HUES48 (cell line): ENCODE measurements at regions not wholly inside any gene's neighbourhood (a gene's known extent, or its start where the extent isn't known, plus 50 kb on each side); places are given as distances from the start of the nearest gene placed in this dataset.

ENCODE experiments used
- H3K27ac ChIP-seq: one replicate; pipeline ENCODE4 v1.7.0; 2013; ENCODE audit warnings: low read depth, low read length, inconsistent platforms
- H3K27me3 ChIP-seq: 2 replicates; pipeline ENCODE4 v1.6.1; 2013; ENCODE audit warnings: mild to moderate bottlenecking, low read length; ENCODE audit not compliant: control insufficient read depth, insufficient read depth
- H3K36me3 ChIP-seq: 2 replicates; pipeline ENCODE4 v1.6.1; 2013; ENCODE audit warnings: low read length; ENCODE audit not compliant: control insufficient read depth, insufficient read depth
- H3K4me1 ChIP-seq: 2 replicates; pipeline ENCODE4 v1.6.1; 2013; ENCODE audit warnings: mild to moderate bottlenecking, low read length; ENCODE audit not compliant: control insufficient read depth, insufficient read depth
- H3K4me3 ChIP-seq: 2 replicates; pipeline ENCODE4 v1.5.1; 2013; ENCODE audit warnings: mild to moderate bottlenecking, low read depth, low read length
- H3K9ac ChIP-seq: 2 replicates; pipeline ENCODE4 v1.6.1; 2013; ENCODE audit warnings: mild to moderate bottlenecking, low read depth, low read length, moderate library complexity
- H3K9me3 ChIP-seq: 2 replicates; pipeline ENCODE4 v1.6.1; 2013; ENCODE audit warnings: low read length; ENCODE audit not compliant: control insufficient read depth, insufficient read depth

DNA sequence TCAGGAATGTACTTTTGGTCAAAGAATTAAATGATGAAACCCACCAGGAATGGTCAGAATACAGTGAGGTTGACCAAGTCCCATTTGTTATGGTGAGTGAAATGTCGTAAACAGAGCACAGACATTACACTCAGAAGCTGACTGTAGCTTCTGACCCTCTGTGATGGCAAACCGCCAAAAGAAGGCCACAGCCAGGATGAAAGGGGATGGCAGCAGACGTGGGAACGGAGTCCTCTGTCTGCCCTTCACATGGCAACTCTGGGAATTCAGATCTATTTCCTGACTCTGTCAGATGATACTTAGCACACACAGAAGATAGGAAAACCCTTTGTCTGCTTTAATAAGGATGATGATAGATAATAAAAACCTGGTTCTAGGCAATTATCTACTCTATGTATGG, 757.1 kb downstream of the SORCS3 start:
- Histone ChIP-seq H3K4me1 (no peaks in the 10 kb centered on the region; the same call in 1 of the 2 replicates), H3K4me3 (no peak overlapping the region), H3K27me3 (no peaks in the 10 kb centered on the region), H3K9ac (no peak overlapping the region), H3K27ac (no peak overlapping the region), H3K36me3 (no peaks in the 10 kb centered on the region), H3K9me3 (no peaks in the 10 kb centered on the region)

DNA sequence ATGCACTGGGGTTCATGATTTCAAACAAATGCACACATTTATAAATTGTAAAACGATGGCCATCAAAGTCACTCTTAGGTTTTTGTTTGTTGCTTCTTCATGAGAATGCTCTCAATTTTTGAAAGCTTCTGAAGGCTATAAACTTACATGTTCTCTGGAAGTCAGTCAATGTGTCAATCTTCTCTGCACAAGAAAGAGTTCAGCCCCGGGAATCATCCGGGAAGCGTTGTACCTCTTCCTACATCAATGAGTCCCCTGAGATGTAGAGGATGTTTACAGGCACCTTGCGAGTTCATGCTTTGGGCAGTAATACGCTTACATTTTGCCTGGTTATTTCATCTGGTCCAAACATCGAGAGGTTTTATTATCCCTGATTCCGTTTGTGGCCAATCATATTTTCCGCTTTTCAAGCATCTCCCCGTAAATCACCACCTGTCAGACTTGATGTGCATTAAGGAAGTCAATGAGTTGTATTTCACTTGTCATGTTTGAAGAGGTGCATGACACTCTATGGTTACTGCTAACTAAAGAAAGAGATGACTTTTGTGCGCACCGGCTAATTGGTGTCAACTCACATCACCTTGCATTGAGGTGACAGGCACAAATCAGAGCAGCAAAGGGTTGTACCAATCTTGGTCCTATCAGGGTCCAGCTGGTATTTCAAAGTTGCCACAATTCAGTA, 750.7 kb downstream of the SORCS3 start:
- no peaks in the 10 kb centered on the region for H3K9me3 ChIP-seq
- no peak overlapping the region for H3K9ac ChIP-seq
- H3K4me1 ChIP-seq, result no peaks in the 10 kb centered on the region; the same call in 1 of the 2 replicates
- H3K27ac ChIP-seq, result no peak overlapping the region
- H3K4me3 ChIP-seq, result no peak overlapping the region
- no peaks in the 10 kb centered on the region for H3K36me3 ChIP-seq
- no peaks in the 10 kb centered on the region for H3K27me3 ChIP-seq

DNA sequence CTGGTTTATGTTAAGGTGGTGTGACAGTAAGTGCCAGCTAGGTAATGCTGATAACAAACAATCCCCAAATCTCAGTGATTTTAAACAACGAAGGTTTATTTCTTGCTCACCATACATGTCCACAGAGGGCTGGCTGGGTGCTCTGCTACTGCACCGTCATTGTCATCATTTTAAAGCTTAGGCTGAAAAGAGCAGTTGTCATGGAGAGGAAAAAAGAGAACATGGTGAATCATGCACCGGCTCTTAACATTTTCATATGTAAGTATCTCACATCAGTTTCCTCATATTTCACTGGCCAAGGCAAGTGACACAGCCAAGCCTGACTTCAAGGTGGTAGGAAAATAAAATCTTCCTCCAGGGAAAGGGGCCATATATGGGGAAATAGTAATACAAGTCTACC, 746.9 kb downstream of the SORCS3 start:
- Histone ChIP-seq H3K27me3 (no peaks in the 10 kb centered on the region), H3K4me3 (no peak overlapping the region), H3K4me1 (no peaks in the 10 kb centered on the region), H3K27ac (no peak overlapping the region), H3K9ac (no peak overlapping the region), H3K36me3 (no peaks in the 10 kb centered on the region), H3K9me3 (no peaks in the 10 kb centered on the region)

DNA sequence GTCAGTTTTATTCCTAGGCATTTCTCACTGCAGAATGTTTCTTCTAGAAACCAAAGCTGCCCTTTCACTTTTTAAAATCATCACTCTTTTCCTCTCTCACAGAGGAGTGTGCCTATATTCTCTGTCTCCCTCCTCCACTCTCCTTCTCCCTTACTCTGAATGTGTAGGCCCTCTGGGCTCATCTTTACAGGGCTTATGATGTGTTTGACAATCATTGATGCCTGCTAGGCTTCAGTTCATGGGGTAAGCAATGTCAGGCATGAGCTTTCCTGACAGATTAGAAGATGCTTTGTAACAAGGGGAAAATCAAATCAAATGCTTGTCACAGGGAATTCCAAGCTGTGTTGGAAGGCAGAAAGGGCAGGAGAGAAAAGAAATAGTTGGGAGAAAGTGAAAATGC, 742.9 kb downstream of the SORCS3 start:
- Histone ChIP-seq H3K4me3 (no peak overlapping the region), H3K36me3 (no peaks in the 10 kb centered on the region), H3K9me3 (no peaks in the 10 kb centered on the region), H3K27ac (no peak overlapping the region), H3K9ac (no peak overlapping the region), H3K27me3 (no peaks in the 10 kb centered on the region), H3K4me1 (no peaks in the 10 kb centered on the region)

DNA sequence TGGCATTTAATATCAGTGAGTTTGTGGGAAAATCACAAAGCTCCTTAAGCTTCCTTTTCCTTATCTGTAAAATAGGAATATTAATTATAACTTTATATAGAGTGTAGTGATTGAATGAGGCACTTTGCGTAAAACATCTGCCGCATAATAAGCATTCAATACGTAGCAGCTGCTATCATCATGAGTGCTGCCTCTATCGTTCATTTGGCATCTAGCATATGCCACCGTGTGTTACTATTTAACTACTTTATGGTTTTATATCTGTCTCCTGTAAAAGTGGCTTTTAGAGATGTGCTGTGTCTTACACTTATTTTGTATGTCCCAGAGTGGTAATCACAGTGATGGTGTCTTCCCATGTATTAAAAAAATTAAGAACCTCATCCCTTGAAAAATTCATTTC, 729.6 kb downstream of the SORCS3 start:
- Histone ChIP-seq H3K27me3 (no peaks in the 10 kb centered on the region), H3K9ac (no peak overlapping the region), H3K4me1 (no peaks in the 10 kb centered on the region), H3K27ac (no peak overlapping the region), H3K9me3 (no peaks in the 10 kb centered on the region; the same call in 1 of the 2 replicates), H3K4me3 (no peak overlapping the region), H3K36me3 (no peaks in the 10 kb centered on the region)

DNA sequence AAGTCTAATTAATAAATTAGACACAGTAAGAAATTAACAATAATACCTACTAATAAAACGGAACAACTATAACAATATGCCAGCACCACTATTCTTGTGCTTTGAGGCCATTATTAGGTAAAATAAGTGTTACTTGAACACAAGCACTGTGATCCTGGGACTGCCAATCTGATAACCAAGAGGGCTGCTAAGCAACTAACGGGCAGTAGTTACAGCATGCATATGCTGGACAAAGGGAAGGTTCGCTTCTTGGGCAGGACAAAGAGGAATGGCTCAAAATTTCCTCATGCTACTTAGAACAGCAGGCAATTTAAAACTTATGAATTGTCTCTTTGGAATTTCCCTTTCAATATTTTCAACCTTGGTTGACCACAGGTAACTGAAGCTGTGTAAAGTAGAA, 718.6 kb downstream of the SORCS3 start:
- Histone ChIP-seq H3K27me3 (no peaks in the 10 kb centered on the region), H3K27ac (no peak overlapping the region), H3K4me1 (no peaks in the 10 kb centered on the region), H3K4me3 (no peak overlapping the region), H3K36me3 (no peaks in the 10 kb centered on the region), H3K9me3 (no peaks in the 10 kb centered on the region), H3K9ac (no peak overlapping the region)

GRCh38 chr10:105358911-105359310, 717.8 kb downstream of the SORCS3 start:
- Histone ChIP-seq H3K27me3 (no peaks in the 10 kb centered on the region), H3K9me3 (no peaks in the 10 kb centered on the region), H3K27ac (no peak overlapping the region), H3K9ac (no peak overlapping the region), H3K4me3 (no peak overlapping the region), H3K4me1 (no peaks in the 10 kb centered on the region), H3K36me3 (no peaks in the 10 kb centered on the region)

- Histone ChIP-seq H3K27me3 (no peaks in the 10 kb centered on the region), H3K27ac (no peak overlapping the region), H3K4me3 (no peak overlapping the region), H3K9me3 (no peaks in the 10 kb centered on the region), H3K9ac (no peak overlapping the region), H3K4me1 (0 out of 2 replicates have a peak, but pooled peaks cover 1% of the 10 kb centered on the region), H3K36me3 (no peaks in the 10 kb centered on the region)
Observed at GRCh38 chr10:105356626-105357025, 715.5 kb downstream of the SORCS3 start.

DNA sequence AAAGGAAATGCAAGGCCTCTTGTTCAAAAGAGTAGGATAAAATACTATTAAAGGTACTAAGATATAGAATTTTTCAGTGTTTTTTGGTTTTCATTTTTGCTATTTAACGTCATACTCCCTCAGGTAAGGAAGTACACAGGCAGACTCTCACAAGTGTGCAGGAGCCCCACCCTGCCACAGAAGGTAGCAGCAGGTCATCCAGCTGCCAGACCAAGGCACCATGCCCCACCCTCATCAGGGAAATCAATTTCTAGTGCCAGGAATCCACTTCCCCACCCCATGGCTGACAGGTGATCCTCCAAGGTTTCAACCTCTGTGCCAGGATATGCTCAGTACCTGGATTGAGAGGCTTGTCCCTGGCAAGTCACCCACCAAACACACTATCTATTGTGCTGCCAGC, 712.9 kb downstream of the SORCS3 start:
- H3K36me3 ChIP-seq, result no peaks in the 10 kb centered on the region
- H3K27ac ChIP-seq, result no peak overlapping the region
- no peak overlapping the region for H3K9ac ChIP-seq
- no peak overlapping the region for H3K4me3 ChIP-seq
- H3K9me3 ChIP-seq, result no peaks in the 10 kb centered on the region
- no peaks in the 10 kb centered on the region for H3K27me3 ChIP-seq
- peaks cover 9% of the 10 kb centered on the region; the same call in 1 of the 2 replicates for H3K4me1 ChIP-seq

- Histone ChIP-seq H3K36me3 (no peaks in the 10 kb centered on the region), H3K27ac (no peak overlapping the region), H3K27me3 (no peaks in the 10 kb centered on the region), H3K9me3 (no peaks in the 10 kb centered on the region), H3K4me1 (peaks cover 9% of the 10 kb centered on the region; the same call in 1 of the 2 replicates), H3K9ac (no peak overlapping the region), H3K4me3 (no peak overlapping the region)
Observed at GRCh38 chr10:105352827-105353226, 711.7 kb downstream of the SORCS3 start.

DNA sequence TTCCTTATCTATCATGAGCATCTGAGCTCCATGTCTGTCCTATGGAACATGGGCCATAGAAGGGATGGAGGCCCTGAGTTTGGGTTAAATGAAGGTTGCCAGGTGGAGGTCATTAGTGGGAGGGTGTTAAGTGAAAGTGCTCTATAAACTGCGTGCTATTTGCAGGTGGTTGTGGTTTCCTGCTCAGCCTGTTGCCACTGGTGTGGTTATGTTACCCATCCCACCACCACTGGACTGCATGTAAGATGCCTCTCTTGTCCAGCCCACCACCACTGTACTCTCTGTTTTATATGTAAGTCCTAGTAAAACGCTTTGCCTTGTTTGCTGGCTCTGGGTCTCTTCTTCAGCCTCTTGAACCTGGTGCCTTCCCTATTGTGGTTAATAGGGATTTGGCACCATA, 711.2 kb downstream of the SORCS3 start:
- no peak overlapping the region for H3K9ac ChIP-seq
- peaks cover 9% of the 10 kb centered on the region; the same call in 1 of the 2 replicates for H3K4me1 ChIP-seq
- H3K4me3 ChIP-seq, result no peak overlapping the region
- H3K27ac ChIP-seq, result no peak overlapping the region
- H3K27me3 ChIP-seq, result no peaks in the 10 kb centered on the region
- no peaks in the 10 kb centered on the region for H3K9me3 ChIP-seq
- H3K36me3 ChIP-seq, result no peaks in the 10 kb centered on the region
